ENCODE measurements at regions not wholly inside any gene's neighbourhood (a gene's known extent, or its start where the extent isn't known, plus 50 kb on each side); places are given as distances from the start of the nearest gene placed in this dataset.

DNA sequence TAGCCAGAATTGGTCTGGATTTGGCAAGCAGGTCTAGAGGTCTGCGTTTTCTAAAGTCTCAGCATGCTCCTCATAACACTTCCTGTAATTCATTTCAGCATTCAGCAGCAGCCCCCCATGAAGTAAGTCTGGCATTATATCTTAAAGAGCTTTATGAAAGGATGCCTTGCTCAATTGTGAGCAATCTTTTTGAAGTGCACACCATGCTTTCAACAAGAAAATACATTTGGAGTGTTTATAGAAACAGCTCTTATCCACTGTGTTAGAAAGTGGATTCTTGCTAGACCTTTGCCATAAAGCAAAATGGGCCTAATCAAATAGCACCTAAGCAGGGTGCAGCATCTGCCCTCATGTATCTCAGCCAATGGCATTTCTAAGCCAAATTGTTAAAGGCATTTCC lies 378.0 kb upstream of the AKR1E2 start:
- Histone ChIP-seq H3K27me3 (ENCODE audit: insufficient read depth, poor library complexity, severe bottlenecking) (no peaks in the 10 kb centered on the region), H3K27ac (replicated peaks) (no peak overlapping the region), H3K4me3 (replicated peaks; ENCODE audit: insufficient read depth, low read length) (no peak overlapping the region)
- no peak for TF ChIP-seq GABPA (IDR thresholded peaks at IDR 0.05; ENCODE audit: low read depth)
- no peak for TF ChIP-seq SPI1 (IDR thresholded peaks at IDR 0.05; ENCODE audit: borderline replicate concordance, low read depth)
- TF ChIP-seq, protein P1, sequence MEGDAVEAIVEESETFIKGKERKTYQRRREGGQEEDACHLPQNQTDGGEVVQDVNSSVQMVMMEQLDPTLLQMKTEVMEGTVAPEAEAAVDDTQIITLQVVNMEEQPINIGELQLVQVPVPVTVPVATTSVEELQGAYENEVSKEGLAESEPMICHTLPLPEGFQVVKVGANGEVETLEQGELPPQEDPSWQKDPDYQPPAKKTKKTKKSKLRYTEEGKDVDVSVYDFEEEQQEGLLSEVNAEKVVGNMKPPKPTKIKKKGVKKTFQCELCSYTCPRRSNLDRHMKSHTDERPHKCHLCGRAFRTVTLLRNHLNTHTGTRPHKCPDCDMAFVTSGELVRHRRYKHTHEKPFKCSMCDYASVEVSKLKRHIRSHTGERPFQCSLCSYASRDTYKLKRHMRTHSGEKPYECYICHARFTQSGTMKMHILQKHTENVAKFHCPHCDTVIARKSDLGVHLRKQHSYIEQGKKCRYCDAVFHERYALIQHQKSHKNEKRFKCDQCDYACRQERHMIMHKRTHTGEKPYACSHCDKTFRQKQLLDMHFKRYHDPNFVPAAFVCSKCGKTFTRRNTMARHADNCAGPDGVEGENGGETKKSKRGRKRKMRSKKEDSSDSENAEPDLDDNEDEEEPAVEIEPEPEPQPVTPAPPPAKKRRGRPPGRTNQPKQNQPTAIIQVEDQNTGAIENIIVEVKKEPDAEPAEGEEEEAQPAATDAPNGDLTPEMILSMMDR (IDR thresholded peaks at IDR 0.05; ENCODE audit: insufficient read depth, low read length) = no peak
- no peak for TF ChIP-seq POLR2AphosphoS5 (IDR thresholded peaks at IDR 0.05; ENCODE audit: low read depth)
- TF ChIP-seq, protein P2, sequence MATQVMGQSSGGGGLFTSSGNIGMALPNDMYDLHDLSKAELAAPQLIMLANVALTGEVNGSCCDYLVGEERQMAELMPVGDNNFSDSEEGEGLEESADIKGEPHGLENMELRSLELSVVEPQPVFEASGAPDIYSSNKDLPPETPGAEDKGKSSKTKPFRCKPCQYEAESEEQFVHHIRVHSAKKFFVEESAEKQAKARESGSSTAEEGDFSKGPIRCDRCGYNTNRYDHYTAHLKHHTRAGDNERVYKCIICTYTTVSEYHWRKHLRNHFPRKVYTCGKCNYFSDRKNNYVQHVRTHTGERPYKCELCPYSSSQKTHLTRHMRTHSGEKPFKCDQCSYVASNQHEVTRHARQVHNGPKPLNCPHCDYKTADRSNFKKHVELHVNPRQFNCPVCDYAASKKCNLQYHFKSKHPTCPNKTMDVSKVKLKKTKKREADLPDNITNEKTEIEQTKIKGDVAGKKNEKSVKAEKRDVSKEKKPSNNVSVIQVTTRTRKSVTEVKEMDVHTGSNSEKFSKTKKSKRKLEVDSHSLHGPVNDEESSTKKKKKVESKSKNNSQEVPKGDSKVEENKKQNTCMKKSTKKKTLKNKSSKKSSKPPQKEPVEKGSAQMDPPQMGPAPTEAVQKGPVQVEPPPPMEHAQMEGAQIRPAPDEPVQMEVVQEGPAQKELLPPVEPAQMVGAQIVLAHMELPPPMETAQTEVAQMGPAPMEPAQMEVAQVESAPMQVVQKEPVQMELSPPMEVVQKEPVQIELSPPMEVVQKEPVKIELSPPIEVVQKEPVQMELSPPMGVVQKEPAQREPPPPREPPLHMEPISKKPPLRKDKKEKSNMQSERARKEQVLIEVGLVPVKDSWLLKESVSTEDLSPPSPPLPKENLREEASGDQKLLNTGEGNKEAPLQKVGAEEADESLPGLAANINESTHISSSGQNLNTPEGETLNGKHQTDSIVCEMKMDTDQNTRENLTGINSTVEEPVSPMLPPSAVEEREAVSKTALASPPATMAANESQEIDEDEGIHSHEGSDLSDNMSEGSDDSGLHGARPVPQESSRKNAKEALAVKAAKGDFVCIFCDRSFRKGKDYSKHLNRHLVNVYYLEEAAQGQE (IDR thresholded peaks at IDR 0.05; ENCODE audit: insufficient replicate concordance, low read depth) = no peak
- no peak for DNase-seq (ENCODE audit: low read depth in 1 of 2, low spot score in 1 of 2)

DNA sequence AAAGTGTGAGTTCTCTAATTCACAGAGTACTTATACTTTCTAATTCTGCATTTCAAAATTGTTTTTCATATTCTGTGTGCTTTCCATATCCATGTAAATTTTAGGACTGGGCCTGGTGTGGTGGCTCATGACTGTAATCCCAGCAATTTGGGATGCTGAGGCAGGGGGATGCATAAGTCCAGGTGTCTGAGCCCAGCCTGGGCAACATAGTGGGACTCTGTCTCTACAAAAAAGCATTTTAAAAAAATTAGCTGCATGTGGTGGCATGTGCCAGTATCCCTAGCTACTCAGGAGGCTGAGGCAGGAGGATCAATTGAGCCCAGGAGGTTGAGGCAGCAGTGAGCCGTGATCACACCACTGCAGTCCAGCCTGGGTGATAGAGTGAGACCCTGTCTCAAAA lies 382.6 kb upstream of the AKR1E2 start:
- DNase-seq (ENCODE audit: low read depth in 1 of 2, low spot score in 1 of 2) = no peak
- TF ChIP-seq POLR2AphosphoS5 (IDR thresholded peaks at IDR 0.05; ENCODE audit: low read depth) (no peak), SPI1 (IDR thresholded peaks at IDR 0.05; ENCODE audit: borderline replicate concordance, low read depth) (no peak)
- no peak overlapping the region for H3K27ac ChIP-seq (replicated peaks)
- no peak overlapping the region for H3K4me3 ChIP-seq (replicated peaks; ENCODE audit: insufficient read depth, low read length)
- H3K27me3 ChIP-seq (ENCODE audit: insufficient read depth, poor library complexity, severe bottlenecking) = no peaks in the 10 kb centered on the region

DNA sequence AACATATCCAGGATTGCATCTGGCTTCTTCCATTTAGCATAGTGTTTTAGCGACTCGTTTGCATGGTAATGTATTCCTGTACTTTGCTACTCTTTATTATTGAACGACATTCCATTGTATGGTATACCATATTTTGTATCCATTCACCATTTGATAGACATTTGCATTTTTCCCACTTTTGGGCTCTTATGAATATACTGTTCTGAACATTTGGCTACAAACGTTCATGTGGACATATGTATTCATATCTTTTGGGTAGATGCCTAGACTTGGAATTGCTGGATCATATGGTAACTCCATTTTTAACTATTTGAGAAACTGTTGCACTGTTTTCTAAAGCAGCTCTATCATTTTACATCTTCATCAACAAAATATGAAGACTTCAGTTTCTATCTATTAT lies 383.7 kb upstream of the AKR1E2 start:
- TF ChIP-seq, protein P1 (IDR thresholded peaks at IDR 0.05; ENCODE audit: insufficient read depth, low read length) = no peak
- H3K27ac ChIP-seq (replicated peaks) = no peak overlapping the region
- no peak overlapping the region for H3K4me3 ChIP-seq (replicated peaks; ENCODE audit: insufficient read depth, low read length)
- no peaks in the 10 kb centered on the region for H3K27me3 ChIP-seq (ENCODE audit: insufficient read depth, poor library complexity, severe bottlenecking)
- no peak for DNase-seq (ENCODE audit: low read depth in 1 of 2, low spot score in 1 of 2)

DNA sequence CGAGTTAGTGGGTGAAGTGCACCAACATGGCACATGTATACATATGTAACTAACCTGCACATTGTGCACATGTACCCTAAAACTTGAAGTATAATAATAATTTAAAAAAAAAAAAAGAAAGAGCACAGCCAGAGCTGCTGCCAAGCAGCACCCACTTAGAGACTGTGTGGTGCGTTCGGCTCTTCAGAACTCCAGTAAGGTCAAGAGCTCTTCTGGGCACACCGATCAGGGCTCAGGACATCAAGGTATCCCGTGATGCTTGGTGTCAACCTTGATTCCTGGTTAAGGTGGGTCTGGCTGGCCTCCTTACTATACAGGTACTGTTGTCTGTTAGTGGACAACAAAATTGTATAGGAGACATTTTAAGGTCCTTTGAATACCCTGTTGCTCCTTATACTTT lies 385.7 kb upstream of the AKR1E2 start:
- no peak overlapping the region for H3K27ac ChIP-seq (replicated peaks)
- H3K4me3 ChIP-seq (replicated peaks; ENCODE audit: insufficient read depth, low read length) = no peak overlapping the region
- DNase-seq (ENCODE audit: low read depth in 1 of 2, low spot score in 1 of 2) = no peak
- TF ChIP-seq, protein P2 (IDR thresholded peaks at IDR 0.05; ENCODE audit: insufficient replicate concordance, low read depth) = no peak
- TF ChIP-seq, protein P1 (IDR thresholded peaks at IDR 0.05; ENCODE audit: insufficient read depth, low read length) = no peak
- TF ChIP-seq GABPA (IDR thresholded peaks at IDR 0.05; ENCODE audit: low read depth) (no peak), POLR2AphosphoS5 (IDR thresholded peaks at IDR 0.05; ENCODE audit: low read depth) (no peak), SPI1 (IDR thresholded peaks at IDR 0.05; ENCODE audit: borderline replicate concordance, low read depth) (no peak)
- no peaks in the 10 kb centered on the region for H3K27me3 ChIP-seq (ENCODE audit: insufficient read depth, poor library complexity, severe bottlenecking)
